ENCODE measurements at regions not wholly inside any gene's neighbourhood (a gene's known extent, or its start where the extent isn't known, plus 50 kb on each side); places are given as distances from the start of the nearest gene placed in this dataset.
A peak's percentile ranks its signal among the peaks of the same experiment; 100 is the strongest.
"Not testable (repeated sequence)": the region's sequence is repeated elsewhere in the genome, so short reads cannot be mapped to it uniquely, and the experiment has no call there.

- no peak for DNase-seq
These were observed 292.5 kb upstream of the SEMA3C start for GRCh38 chr7:81211204-81211933.

- DNase-seq: no peak
These were observed 291.6 kb upstream of the SEMA3C start for GRCh38 chr7:81210137-81211064.

GRCh38 chr7:81209059-81209458 lies 290.2 kb upstream of the SEMA3C start:
- no peak for DNase-seq

GRCh38 chr7:81207801-81208200 lies 288.9 kb upstream of the SEMA3C start:
- DNase-seq: no peak

GRCh38 chr7:81206667-81207360 lies 288.0 kb upstream of the SEMA3C start:
- no peak for DNase-seq

GRCh38 chr7:81206217-81206616 lies 287.4 kb upstream of the SEMA3C start:
- DNase-seq: no peak

- DNase-seq: no peak
These were observed 282.3 kb upstream of the SEMA3C start for GRCh38 chr7:81201188-81201587.

GRCh38 chr7:81198766-81199165 lies 279.9 kb upstream of the SEMA3C start:
- no peak for DNase-seq

- no peak for DNase-seq
These were observed 278.4 kb upstream of the SEMA3C start for GRCh38 chr7:81197266-81197665.

GRCh38 chr7:81195033-81195432 lies 276.2 kb upstream of the SEMA3C start:
- peak; percentile 5 for DNase-seq

GRCh38 chr7:81190997-81191768 lies 272.3 kb upstream of the SEMA3C start:
- no peak for DNase-seq

GRCh38 chr7:81187753-81188152 lies 268.9 kb upstream of the SEMA3C start:
- DNase-seq: no peak

GRCh38 chr7:81186691-81187090 lies 267.8 kb upstream of the SEMA3C start:
- no peak for DNase-seq

- DNase-seq: no peak
These were observed 266.2 kb upstream of the SEMA3C start for GRCh38 chr7:81185072-81185471.

GRCh38 chr7:81183326-81183725 lies 264.5 kb upstream of the SEMA3C start:
- DNase-seq: no peak

- not testable (repeated sequence) for DNase-seq
These were observed 263.2 kb upstream of the SEMA3C start for GRCh38 chr7:81182056-81182455.

- no peak for DNase-seq
These were observed 262.2 kb upstream of the SEMA3C start for GRCh38 chr7:81181066-81181465.

- DNase-seq: no peak
These were observed 261.7 kb upstream of the SEMA3C start for GRCh38 chr7:81180573-81180972.

GRCh38 chr7:81175275-81175940 lies 256.6 kb upstream of the SEMA3C start:
- DNase-seq: no peak

GRCh38 chr7:81173766-81174281 lies 255.0 kb upstream of the SEMA3C start:
- no peak for DNase-seq

- no peak for DNase-seq
These were observed 251.4 kb upstream of the SEMA3C start for GRCh38 chr7:81170291-81170690.

GRCh38 chr7:81167934-81168333 lies 249.1 kb upstream of the SEMA3C start:
- no peak for DNase-seq
